Hematopoietic multipotent progenitor cell treated with erythropoietin and hydrocortisone succinate and interleukin-3 and kit ligand, for 6 days (in vitro differentiated cells): ENCODE measurements at regions not wholly inside any gene's neighbourhood (a gene's known extent, or its start where the extent isn't known, plus 50 kb on each side); places are given as distances from the start of the nearest gene placed in this dataset.
"Not testable (repeated sequence)": the region's sequence is repeated elsewhere in the genome, so short reads cannot be mapped to it uniquely, and the experiment has no call there.

Experiments used
- DNase-seq: peaks from one replicate; pipeline ENCODE4 v3.0.0-alpha.2; 2015

DNA sequence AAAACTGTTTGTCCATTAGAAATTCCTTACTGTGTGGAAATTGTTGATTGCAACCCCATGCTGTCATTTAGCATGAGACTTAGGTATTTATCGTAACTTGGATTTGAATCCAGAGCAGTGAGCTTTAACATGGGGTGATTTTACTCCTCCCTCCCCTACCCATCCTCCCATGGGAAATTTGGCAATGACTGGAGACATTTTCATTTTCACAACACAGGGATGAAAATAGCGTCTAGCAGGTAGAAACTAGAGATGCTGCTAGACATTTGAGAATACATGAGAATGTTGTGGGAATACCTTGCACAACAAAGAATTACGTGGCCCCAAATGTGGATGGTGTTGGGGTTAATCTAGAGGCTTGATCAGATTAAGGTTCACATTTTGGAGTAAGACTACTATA is 191.3 kb upstream of the MPDZ start:
- DNase-seq: no peak

DNA sequence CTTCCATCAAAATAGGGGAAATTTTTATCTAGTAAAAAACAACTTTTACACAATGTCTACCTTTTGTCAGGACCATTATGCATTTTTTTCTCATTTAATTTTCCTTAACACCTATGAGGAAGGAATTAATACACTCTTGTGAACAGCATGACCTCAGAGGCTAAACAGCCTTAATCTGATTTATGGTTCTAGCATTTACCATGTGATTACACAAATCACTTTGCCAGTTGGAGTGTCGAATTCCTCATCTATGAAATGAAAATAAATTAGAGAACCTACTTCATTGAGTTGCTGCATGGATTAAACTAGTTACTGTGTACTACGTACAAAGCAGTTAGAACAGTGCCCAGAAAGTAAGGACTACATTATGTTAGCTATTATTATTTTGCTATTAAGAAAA is 187.7 kb upstream of the MPDZ start:
- DNase-seq: no peak

DNA sequence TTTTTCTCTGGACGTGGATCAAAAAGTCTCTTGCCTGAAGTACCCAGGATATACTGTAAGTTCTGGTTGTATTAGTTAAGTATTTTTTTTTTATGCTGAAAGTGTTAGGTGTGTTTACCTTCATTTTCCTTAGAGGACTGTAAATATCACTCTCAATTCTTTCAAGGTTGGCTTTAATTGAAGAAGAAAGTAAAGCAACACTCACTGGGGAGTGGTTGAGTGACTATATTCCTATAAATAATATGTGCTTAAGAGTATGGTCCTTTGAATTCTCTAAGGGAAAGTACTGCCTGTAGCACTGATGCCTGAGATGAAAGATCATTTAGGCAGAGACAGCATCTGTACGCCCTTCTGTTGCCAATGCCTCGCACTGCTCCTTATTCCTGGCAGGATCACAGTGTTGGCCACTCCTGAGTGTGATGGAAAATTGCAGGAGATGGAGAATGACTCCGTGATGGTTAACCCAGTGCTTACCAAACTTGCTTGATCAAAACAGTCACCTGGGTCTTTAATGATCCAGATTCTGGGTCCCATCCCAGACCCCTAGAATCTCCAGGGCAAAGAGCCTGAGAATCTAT is 182.0 kb upstream of the MPDZ start:
- DNase-seq: no peak

DNA sequence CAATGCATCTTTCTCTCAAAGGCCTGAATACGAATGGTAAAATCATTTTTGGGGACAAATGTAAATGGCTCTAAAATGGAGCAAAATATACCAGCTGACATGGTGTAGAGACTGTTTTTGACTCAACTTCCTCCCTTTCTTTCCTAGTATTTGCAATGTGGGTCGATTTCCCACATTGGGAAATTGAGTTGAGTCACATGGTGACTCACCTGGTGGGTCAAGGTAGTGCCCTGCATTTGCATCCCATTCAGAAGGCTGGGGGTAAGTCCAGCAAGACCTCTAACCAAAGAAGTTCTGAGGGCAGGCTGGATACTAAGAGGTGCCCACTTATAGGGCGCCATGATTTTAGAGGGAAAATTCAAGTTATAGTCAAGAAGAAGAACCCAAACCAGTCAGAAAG is 179.6 kb upstream of the MPDZ start:
- no peak for DNase-seq

DNA sequence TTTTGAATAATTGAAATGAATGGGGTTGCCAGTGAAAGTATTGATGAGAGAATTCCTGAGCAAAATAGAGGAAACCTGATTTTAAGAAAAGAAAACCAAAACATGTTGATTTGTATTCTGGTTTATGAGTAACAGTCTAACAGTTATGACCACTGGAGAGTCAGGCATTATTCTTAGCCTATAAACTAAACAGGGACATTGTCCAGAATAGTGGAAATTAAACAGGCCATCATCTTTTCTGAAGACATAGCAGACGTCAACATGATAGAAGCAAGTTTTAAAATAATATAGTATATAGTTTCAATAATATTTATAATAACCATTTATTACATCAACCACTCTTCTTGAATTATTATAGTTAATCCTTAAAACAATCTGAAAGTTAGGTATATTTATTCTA is 178.3 kb upstream of the MPDZ start:
- DNase-seq: no peak

GRCh38 chr9:13450723-13451122 is 171.2 kb upstream of the MPDZ start:
- no peak for DNase-seq

GRCh38 chr9:13448482-13448881 is 169.0 kb upstream of the MPDZ start:
- no peak for DNase-seq

DNA sequence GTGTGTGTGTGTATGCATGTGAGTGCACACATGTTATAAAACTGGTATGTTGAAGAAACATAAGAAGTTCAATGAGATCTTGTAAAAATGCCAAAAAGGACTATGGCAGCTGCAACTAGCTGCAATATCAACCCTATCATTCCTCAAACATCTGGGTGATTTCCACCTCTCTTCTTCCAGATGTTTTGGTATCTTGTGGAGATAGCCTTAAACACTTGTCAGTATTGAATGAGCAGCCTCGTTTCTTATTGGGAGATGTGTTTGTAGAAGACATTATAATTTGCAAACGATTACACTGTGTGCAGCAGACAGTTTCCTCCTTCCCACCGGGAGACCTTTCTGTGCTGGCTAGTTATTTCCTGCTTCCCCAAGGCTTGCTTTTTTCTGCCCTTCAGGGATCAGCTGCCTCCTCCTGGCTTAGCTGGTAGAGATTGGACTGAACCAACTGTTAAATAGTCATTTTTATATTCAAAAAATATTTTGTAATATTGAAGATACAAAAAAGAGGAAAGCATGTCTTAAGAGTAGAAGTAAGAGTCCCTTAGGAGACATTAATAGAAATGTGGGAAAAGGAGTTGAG is 168.4 kb upstream of the MPDZ start:
- DNase-seq: peak; percentile 7

DNA sequence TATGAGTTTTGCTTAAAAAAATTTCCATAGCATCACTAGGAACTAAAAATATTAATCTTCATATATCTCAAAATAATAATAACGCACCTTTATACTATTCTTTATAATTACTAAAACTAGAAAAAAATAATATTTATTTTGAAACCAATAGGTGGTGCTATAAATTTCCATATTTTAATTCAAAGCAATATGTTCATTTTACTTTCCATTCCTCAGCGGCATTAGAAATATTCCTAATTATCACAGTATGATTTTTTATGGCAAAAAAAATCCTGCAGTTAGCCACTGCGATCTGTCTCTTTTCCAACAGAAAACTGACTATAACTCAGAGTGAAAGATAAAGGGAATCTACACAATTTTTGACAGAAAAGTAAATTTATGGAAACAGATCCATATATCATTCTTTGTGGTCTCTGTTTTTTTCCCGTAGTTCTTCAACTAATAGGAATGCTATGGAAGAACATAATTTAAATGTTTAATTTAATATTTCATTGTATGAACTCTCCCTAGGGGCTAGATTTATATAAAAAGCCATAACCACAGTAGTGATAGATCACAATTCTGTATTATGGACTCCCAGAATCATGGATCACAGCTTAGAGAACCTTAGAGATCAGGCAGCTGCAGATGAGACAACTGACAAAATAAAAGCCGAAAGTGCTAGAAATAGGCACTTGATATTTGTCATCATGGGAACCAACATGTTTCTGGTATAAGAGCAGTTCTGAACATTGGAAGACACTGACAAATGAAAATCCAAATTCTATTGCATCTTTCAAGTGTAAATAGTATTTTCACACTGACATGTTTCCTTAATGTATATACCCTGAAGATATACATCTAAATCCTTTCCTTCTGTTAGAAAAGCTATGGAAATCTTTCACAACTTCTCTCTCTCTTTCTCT is 167.7 kb upstream of the MPDZ start:
- DNase-seq: no peak

DNA sequence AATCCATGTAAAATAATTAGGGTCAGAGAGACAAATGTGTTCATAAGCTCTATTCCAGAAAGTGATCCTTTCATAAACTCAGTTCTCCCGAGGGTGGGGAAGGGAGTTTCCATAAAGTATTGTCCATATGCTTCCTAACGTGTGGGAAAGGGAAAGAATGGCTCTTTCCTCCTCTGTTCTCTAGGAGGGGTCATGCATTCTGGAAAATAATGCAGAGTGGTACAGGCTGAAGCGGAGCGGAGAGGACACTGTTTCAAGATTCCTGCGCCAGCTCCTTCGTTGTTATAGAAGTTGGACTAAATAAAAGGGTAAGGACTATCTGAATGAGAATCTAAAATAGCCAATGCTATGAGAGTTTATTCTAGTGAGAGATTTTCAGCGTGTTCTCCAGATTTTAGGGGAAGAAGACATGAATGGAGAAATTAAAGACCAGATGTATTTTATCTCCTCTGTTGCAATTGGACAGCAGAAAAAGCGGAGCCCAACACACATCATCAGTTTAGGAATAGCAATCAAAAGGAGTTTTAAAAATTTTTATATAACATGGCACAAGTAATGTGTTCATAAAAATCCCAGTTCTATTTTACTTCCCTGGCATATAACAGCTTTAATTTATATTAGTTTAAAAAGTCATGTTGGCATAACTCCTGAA is 166.9 kb upstream of the MPDZ start:
- no peak for DNase-seq

DNA sequence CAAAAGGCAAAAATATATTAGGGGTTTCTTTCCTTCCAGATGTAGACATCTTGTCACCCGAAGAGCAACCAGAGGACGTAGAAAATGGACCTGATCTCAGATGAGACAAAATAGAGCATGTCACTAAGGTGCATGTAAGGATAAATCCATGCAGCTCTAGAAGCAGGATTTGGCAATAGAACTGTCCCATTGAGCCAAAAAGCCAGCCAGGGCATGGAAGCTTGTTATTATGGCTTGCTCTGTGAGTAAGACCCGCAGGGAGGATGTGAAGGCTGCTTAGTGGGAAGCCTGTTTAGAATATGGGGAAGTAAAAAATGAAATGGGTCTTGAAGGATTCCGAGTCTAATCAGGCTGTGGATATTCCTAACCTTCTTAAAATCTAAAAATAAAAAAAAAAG is 165.6 kb upstream of the MPDZ start:
- no peak for DNase-seq

DNA sequence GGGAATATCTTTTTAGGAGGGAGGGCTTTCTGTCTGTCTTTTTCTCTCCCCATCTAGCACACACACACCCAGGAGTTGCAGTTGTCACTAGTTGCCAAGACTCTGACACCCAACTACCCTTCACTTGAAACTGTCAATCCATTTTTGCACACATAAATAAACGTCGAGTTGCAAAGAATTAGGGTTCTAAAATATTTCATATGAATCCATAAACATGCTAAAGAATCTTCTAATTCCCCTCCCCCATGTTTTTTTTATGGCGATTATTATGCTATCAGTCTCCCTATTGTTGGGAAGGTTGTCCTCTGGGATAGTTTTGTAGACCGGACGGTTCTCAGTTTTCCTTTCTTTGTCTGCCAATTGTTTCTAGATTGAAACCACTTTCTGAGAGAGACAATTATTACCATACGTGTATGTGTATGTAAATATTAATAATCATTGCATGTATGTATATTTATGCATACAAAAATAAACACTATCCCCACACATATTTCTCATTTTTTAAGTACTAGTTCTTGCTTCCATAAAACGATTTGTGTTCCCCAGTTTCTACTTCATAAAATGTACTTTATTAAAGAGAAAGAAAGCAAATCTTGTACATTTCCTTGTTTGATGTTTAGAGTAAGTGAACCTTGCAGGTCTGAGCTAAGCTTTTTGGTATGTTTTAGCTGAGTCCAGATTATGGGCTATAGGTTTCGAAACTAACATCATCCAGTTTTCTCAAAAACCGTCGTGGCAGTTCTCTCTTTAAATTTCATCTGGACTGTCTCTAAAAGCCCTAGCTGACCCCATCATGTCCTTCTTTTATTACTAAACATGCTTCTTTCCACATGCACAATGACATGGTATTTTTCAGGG is 165.0 kb upstream of the MPDZ start:
- DNase-seq: no peak

GRCh38 chr9:13443346-13444244 is 164.1 kb upstream of the MPDZ start:
- DNase-seq: no peak

- no peak for DNase-seq
Observed at GRCh38 chr9:13439685-13440476, 160.4 kb upstream of the MPDZ start.

DNA sequence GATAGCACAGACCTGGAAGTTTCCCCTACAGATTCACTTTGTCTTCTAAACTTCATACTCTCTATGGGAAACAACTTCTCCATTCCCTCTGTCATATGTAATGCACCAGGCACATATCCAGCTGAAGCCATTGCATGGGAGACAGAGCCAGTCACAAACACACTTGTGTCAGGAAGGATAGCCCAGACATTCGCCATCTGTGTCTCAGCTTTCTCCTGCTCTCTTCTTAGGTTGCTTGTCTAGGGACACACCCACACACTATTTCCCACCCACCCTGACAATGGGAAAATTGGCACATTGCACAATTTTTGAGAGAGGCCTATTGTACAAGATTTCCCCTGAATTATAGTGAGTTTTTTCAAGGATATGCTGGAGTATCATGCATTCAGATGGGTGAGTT is 158.4 kb upstream of the MPDZ start:
- no peak for DNase-seq

DNA sequence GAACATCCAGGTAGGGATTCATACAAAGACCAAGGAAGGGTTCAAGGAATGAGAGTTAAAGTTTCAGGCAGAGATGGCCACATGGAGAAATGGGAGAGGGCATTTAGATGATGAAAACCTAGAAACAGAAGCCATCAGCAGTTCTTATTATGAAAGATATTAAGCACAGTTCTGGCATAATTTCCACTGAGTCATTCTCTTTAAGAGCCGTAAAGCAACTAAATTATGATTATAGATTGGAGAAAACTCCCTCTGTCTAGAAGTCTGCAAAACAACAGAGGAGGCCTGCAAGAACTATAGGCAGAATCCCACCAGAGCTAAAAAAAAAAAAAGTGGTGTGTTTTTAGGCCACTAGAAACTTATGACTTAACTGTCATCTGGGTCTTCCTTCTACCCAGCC is 157.1 kb upstream of the MPDZ start:
- DNase-seq: no peak

DNA sequence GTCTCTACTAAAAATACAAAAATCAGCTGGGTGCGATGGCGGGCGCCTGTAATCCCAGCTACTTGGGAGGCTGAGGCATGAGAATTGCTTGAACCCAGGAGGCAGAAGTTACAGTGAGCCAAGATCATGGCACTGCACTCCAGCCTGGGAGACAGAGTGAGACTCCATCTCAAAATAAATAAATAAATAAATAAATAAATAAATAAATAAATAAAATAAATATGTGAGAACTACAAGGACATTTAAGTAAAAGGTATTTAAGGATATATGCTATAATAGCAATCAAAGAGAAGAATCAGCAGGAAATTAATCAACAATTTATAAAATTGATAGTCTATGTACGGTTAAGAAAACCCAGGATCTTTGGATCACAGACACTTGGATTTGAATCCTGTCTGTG is 154.0 kb upstream of the MPDZ start:
- not testable (repeated sequence) for DNase-seq

GRCh38 chr9:13432904-13433303 is 153.4 kb upstream of the MPDZ start:
- peak; percentile 3 for DNase-seq

DNA sequence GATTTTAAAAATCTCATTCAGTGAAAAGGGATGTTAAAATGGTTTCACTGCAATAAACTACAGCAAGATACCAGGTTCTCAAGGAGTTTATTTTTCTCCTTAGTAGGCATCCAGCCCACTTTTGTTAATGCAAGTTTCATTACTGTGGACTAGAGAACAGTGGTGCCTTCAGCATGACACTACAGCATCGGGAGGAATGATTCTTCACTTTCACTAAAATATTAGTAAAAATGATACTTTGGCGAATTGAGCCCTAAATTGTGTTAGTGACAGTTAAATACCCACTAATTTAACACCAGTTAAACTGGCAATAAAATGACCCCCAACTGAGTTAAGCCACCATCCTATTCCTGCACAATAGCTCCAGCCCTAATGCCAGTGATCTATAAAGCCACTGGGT is 152.2 kb upstream of the MPDZ start:
- no peak for DNase-seq

DNA sequence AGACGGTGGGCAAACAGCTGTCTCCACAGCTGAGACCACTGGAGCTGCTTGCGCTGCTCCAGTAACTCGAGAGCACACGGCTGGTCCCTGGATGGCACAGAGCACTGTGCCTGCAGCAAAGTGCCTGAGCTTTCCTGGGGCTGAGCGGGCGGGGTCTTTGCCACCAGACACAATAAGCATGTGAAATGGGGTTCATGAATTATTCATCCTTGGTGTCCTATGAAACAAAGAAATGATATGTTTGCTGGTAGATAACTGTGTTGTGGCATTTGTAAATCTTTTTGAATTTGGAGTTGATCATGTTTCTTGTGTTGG is 151.7 kb upstream of the MPDZ start:
- no peak for DNase-seq
